ENCODE measurements at regions not wholly inside any gene's neighbourhood (a gene's known extent, or its start where the extent isn't known, plus 50 kb on each side); places are given as distances from the start of the nearest gene placed in this dataset.

DNA sequence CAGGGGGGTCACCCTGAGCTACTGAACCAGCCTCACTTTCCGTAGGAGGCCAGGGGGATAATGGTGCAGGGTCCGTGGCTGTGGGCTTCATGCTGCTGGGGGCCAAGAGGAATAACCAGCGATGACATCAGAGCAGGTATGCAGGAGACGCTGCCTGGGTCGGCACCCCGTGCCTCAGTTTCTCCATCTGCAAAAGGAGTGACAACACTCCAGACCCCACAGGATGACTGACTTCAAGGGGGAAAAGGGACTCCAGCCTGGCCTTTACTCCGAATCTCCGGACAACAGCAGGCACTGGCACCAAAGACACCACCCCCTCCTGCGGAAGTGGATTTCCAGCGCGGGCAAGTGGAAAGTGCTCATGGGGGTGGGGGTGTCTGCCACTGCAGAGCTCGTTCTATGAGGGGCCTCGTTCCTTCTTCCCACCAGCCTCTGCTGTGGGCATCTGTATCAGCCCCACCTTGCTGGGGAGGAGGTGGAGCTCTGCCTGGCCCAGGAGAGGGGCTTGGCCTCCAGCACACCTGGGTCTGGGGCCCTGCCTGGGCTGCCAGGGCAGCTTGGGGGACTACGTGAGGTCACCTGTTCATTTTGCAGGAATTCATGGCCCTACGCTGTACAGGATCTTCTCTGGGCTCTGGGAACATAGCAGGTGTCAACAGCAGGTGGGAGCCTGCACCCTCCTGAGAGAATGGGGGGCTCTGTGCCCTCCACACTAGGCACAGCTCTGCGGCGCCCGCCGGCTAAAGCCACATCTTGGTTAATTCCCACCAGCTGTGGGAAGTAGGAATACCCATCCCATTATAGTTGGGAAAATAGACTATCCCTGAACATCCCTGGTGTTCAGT is 216.6 kb upstream of the C14orf180 start:
- TF ChIP-seq NFE2L1 (CRISPR knock-in tag; IDR thresholded peaks at IDR 0.05), result no peak
- TF ChIP-seq, protein P1, sequence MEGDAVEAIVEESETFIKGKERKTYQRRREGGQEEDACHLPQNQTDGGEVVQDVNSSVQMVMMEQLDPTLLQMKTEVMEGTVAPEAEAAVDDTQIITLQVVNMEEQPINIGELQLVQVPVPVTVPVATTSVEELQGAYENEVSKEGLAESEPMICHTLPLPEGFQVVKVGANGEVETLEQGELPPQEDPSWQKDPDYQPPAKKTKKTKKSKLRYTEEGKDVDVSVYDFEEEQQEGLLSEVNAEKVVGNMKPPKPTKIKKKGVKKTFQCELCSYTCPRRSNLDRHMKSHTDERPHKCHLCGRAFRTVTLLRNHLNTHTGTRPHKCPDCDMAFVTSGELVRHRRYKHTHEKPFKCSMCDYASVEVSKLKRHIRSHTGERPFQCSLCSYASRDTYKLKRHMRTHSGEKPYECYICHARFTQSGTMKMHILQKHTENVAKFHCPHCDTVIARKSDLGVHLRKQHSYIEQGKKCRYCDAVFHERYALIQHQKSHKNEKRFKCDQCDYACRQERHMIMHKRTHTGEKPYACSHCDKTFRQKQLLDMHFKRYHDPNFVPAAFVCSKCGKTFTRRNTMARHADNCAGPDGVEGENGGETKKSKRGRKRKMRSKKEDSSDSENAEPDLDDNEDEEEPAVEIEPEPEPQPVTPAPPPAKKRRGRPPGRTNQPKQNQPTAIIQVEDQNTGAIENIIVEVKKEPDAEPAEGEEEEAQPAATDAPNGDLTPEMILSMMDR (IDR thresholded peaks at IDR 0.05), result no peak
- TF ChIP-seq SMAD4 (CRISPR knock-in tag; IDR thresholded peaks at IDR 0.05), result no peak
- no peak for TF ChIP-seq SP1 (CRISPR knock-in tag; conservative IDR thresholded peaks at IDR 0.05)
- TF ChIP-seq, protein P2, sequence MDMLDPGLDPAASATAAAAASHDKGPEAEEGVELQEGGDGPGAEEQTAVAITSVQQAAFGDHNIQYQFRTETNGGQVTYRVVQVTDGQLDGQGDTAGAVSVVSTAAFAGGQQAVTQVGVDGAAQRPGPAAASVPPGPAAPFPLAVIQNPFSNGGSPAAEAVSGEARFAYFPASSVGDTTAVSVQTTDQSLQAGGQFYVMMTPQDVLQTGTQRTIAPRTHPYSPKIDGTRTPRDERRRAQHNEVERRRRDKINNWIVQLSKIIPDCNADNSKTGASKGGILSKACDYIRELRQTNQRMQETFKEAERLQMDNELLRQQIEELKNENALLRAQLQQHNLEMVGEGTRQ (CRISPR knock-in tag; IDR thresholded peaks at IDR 0.05), result no peak
- no peak for TF ChIP-seq ETV6 (CRISPR knock-in tag; IDR thresholded peaks at IDR 0.05)
- TF ChIP-seq KAT7 (CRISPR knock-in tag; IDR thresholded peaks at IDR 0.05; ENCODE audit: borderline replicate concordance), result no peak

Measured in WTC11 (cell line).